ENCODE measurements at regions not wholly inside any gene's neighbourhood (a gene's known extent, or its start where the extent isn't known, plus 50 kb on each side); places are given as distances from the start of the nearest gene placed in this dataset.

- no peak for TF ChIP-seq NFIC (IDR thresholded peaks at IDR 0.05; ENCODE audit: low read depth, low read length)
- TF ChIP-seq BCL3 (IDR thresholded peaks at IDR 0.05; ENCODE audit: borderline replicate concordance, insufficient read depth, low read depth, low read length, poor library complexity, severe bottlenecking): no peak
- TF ChIP-seq MTA3 (IDR thresholded peaks at IDR 0.05; ENCODE audit: borderline replicate concordance, low read length): no peak
- no peak for TF ChIP-seq CTCF (IDR thresholded peaks at IDR 0.05 in 2 of 3, conservative IDR thresholded peaks at IDR 0.05 in 1 of 3; ENCODE audit: control insufficient read depth in 2 of 3, extremely low read depth in 1 of 3, insufficient read depth in 1 of 3, low read depth in 3 of 3, low read length in 3 of 3)
- TF ChIP-seq ZNF274 (IDR thresholded peaks at IDR 0.05; ENCODE audit: insufficient read depth, insufficient read length): no peak
- no peak for TF ChIP-seq YY1 (IDR thresholded peaks at IDR 0.05; ENCODE audit: low read depth, low read length)
- no peak for TF ChIP-seq HDAC2 (IDR thresholded peaks at IDR 0.05)
- TF ChIP-seq ATF7 (IDR thresholded peaks at IDR 0.05; ENCODE audit: low read depth): no peak
- TF ChIP-seq HSF1 (IDR thresholded peaks at IDR 0.05; ENCODE audit: low read depth, low read length): no peak
Measured at GRCh38 chr14:95413289-95414215, 93.8 kb upstream of the CLMN start.

All from GM12878 (cell line).